Loucy (cell line): ENCODE measurements at regions not wholly inside any gene's neighbourhood (a gene's known extent, or its start where the extent isn't known, plus 50 kb on each side); places are given as distances from the start of the nearest gene placed in this dataset.

Experiments used
- H2AFZ ChIP-seq: fragments of 200-600 bp; sonication (generic); 2 replicates; pipeline ENCODE4 v1.6.0; 2016; ENCODE audit warnings: antibody characterized with exemption, mild to moderate bottlenecking, low read length, moderate library complexity
- H3F3A ChIP-seq: fragments of 200-600 bp; 2 replicates; pipeline ENCODE4 v1.6.0; 2016; ENCODE audit warnings: antibody characterized with exemption, low read depth, mild to moderate bottlenecking
- H3K27me3 ChIP-seq: fragments of 200-600 bp; sonication (generic); 2 replicates; pipeline ENCODE4 v1.6.1; 2014; ENCODE audit warnings: low read length, mild to moderate bottlenecking; ENCODE audit not compliant: insufficient read depth, poor library complexity, severe bottlenecking
- H3K36me3 ChIP-seq: fragments of 200-600 bp; sonication (generic); 2 replicates; pipeline ENCODE4 v1.6.1; 2016; ENCODE audit warnings: low read length; ENCODE audit not compliant: insufficient read depth
- H3K4me1 ChIP-seq: fragments of 200-600 bp; sonication (generic); 2 replicates; pipeline ENCODE4 v1.5.1; 2014; ENCODE audit warnings: low read length, mild to moderate bottlenecking; ENCODE audit not compliant: insufficient read depth, poor library complexity, severe bottlenecking
- H3K4me2 ChIP-seq: fragments of 200-600 bp; sonication (generic); 2 replicates; pipeline ENCODE4 v1.6.0; 2014; ENCODE audit warnings: antibody characterized with exemption, low read length, low read depth, mild to moderate bottlenecking; ENCODE audit not compliant: poor library complexity, severe bottlenecking
- H3K4me3 ChIP-seq: fragments of 200-600 bp; sonication (generic); 2 replicates; pipeline ENCODE4 v1.5.1; 2014; ENCODE audit warnings: low read length, mild to moderate bottlenecking, mixed read lengths; ENCODE audit not compliant: poor library complexity, severe bottlenecking
- H3K79me2 ChIP-seq: fragments of 200-600 bp; sonication (generic); 2 replicates; pipeline ENCODE4 v1.6.1; 2014; ENCODE audit warnings: low read length; ENCODE audit not compliant: insufficient read depth
- H3K9ac ChIP-seq: fragments of 200-600 bp; sonication (generic); 2 replicates; pipeline ENCODE4 v1.6.0; 2014; ENCODE audit warnings: mild to moderate bottlenecking, low read depth, low read length, moderate library complexity; ENCODE audit not compliant: poor library complexity, severe bottlenecking
- H3K9me2 ChIP-seq: fragments of 200-600 bp; sonication (generic); replicated peaks from 2 replicates; pipeline ENCODE4 v1.6.1; 2016; ENCODE audit warnings: low read depth, low read length, mixed read lengths
- H3K9me3 ChIP-seq: fragments of 200-600 bp; sonication (generic); 2 replicates; pipeline ENCODE4 v1.6.1; 2014; ENCODE audit warnings: mild to moderate bottlenecking, antibody characterized with exemption, low read length, low read depth; ENCODE audit not compliant: insufficient read depth
- H4K20me1 ChIP-seq: fragments of 200-600 bp; sonication (generic); 2 replicates; pipeline ENCODE4 v1.6.0; 2014; ENCODE audit warnings: antibody characterized with exemption, low read length, mild to moderate bottlenecking; ENCODE audit not compliant: insufficient read depth, poor library complexity, severe bottlenecking
- CTCF ChIP-seq: fragments of 200-600 bp; sonication (generic); conservative IDR thresholded peaks from 2 replicates; pipeline ENCODE4 v1.5.1; 2014; ENCODE audit warnings: mild to moderate bottlenecking, antibody characterized with exemption, low read length
- EZH2phosphoT487 ChIP-seq: fragments of 200-600 bp; IDR thresholded peaks from 2 replicates; pipeline ENCODE4 v1.6.1; 2018; ENCODE audit warnings: antibody characterized with exemption, mild to moderate bottlenecking, moderate library complexity, borderline replicate concordance

- H4K20me1 ChIP-seq, result no peaks in the 10 kb centered on the region
- no peaks in the 10 kb centered on the region for H3K27me3 ChIP-seq
- H3K4me1 ChIP-seq, result no peaks in the 10 kb centered on the region
- no peak overlapping the region for H2AFZ ChIP-seq
- no peak overlapping the region for H3K4me3 ChIP-seq
- H3K9me2 ChIP-seq, result no peaks in the 10 kb centered on the region
- H3K36me3 ChIP-seq, result no peaks in the 10 kb centered on the region
- H3K4me2 ChIP-seq, result no peak overlapping the region
- H3F3A ChIP-seq, result no peaks in the 10 kb centered on the region
- H3K9ac ChIP-seq, result no peak overlapping the region
- H3K79me2 ChIP-seq, result no peaks in the 10 kb centered on the region
- TF ChIP-seq EZH2phosphoT487, result no peak
- no peak for TF ChIP-seq CTCF
- no peaks in the 10 kb centered on the region for H3K9me3 ChIP-seq
These were observed 130.3 kb upstream of the CCDC68 start for GRCh38 chr18:55089610-55090009.

- Histone ChIP-seq H3K4me2 (no peak overlapping the region), H3K9me2 (no peaks in the 10 kb centered on the region), H3K4me3 (no peak overlapping the region), H3K27me3 (no peaks in the 10 kb centered on the region), H2AFZ (no peak overlapping the region), H3K36me3 (no peaks in the 10 kb centered on the region), H3K9ac (no peak overlapping the region), H3K79me2 (no peaks in the 10 kb centered on the region), H3K9me3 (no peaks in the 10 kb centered on the region), H3K4me1 (no peaks in the 10 kb centered on the region), H3F3A (no peaks in the 10 kb centered on the region), H4K20me1 (no peaks in the 10 kb centered on the region)
- no peak for TF ChIP-seq EZH2phosphoT487
- TF ChIP-seq CTCF, result no peak
These were observed 129.3 kb upstream of the CCDC68 start for GRCh38 chr18:55088561-55088960.

- Histone ChIP-seq H3K4me1 (no peaks in the 10 kb centered on the region), H3K4me3 (no peak overlapping the region), H2AFZ (no peak overlapping the region), H3K9me3 (no peaks in the 10 kb centered on the region), H3K4me2 (no peak overlapping the region), H3K36me3 (no peaks in the 10 kb centered on the region), H3K9ac (no peak overlapping the region), H3K27me3 (no peaks in the 10 kb centered on the region), H3F3A (no peaks in the 10 kb centered on the region), H3K9me2 (no peaks in the 10 kb centered on the region), H4K20me1 (no peaks in the 10 kb centered on the region), H3K79me2 (no peaks in the 10 kb centered on the region)
- no peak for TF ChIP-seq EZH2phosphoT487
- no peak for TF ChIP-seq CTCF
These were observed 128.7 kb upstream of the CCDC68 start for GRCh38 chr18:55088000-55088401.
